GM12878 (cell line): ENCODE measurements at regions not wholly inside any gene's neighbourhood (a gene's known extent, or its start where the extent isn't known, plus 50 kb on each side); places are given as distances from the start of the nearest gene placed in this dataset.

ENCODE experiments used
- ATAC-seq: fragments of 200-7000 bp; cut with Tn5 transposase; 3 replicates; pipeline ENCODE4 v1.9.1; 2020; ENCODE audit warnings: mild to moderate bottlenecking, moderate library complexity
- BruUV-seq: library from RNA; stranded (reverse); fragments of 400-500 nt; replicated peaks from 2 replicates; lab custom pipeline; 2021; lab: Mats Ljungman, UMichigan
- CTCF ChIA-PET: fragments of 300-600 bp; sonication (Branson Sonifier 250); formaldehyde crosslinking; extraction: SDS; loops from one replicate; lab custom pipeline; 2021; ENCODE audit warnings: inconsistent platforms; lab: Yijun Ruan, JAX
- POLR2A ChIA-PET: fragments of 350-600 bp; formaldehyde crosslinking; extraction: SDS; loops from one replicate; lab custom pipeline; 2021; ENCODE audit warnings: inconsistent platforms; lab: Charles Lee
- RAD21 ChIA-PET: fragments of 300-600 bp; sonication (Branson Sonifier 250); formaldehyde crosslinking; loops from one replicate; lab custom pipeline; 2023; ENCODE audit warnings: antibody characterized with exemption; ENCODE audit not compliant: unreplicated experiment; lab: Charles Lee
- SMC1A ChIA-PET: fragments of 300-600 bp; sonication (Branson Sonifier 250); formaldehyde crosslinking; loops from one replicate; lab custom pipeline; 2023; ENCODE audit not compliant: unreplicated experiment, uncharacterized antibody; lab: Charles Lee
- DNase-seq: peaks from one replicate; pipeline ENCODE4 v3.0.0-alpha.2; 2011; ENCODE audit warnings: low read depth, low spot score
- FAIRE-seq: peaks from 3 replicates; lab custom pipeline; 2011; peaks lifted over from hg19 to GRCh38; lab: Jason Lieb, UNC
- H2AFZ ChIP-seq: 2 replicates; pipeline ENCODE4 v1.6.0; 2011; ENCODE audit warnings: low read depth, low read length, control low read depth; ENCODE audit not compliant: control insufficient read depth
- H3K27ac ChIP-seq: 2 replicates; pipeline ENCODE4 v1.5.1; 2011; ENCODE audit warnings: control low read depth; ENCODE audit not compliant: control insufficient read depth, insufficient read depth
- H3K27me3 ChIP-seq, 2 experiments: replicated peaks in 1 of 2; 2 replicates each; pipeline versions ENCODE4 v1.6.0 to v1.6.1; 2011; ENCODE audit warnings: low read length in 1 of 2; ENCODE audit not compliant: control insufficient read depth in 2 of 2, insufficient read depth in 2 of 2
- H3K36me3 ChIP-seq, 2 experiments: 2 replicates each; pipeline ENCODE4 v1.5.1; 2011; ENCODE audit warnings: low read length in 1 of 2; ENCODE audit not compliant: control insufficient read depth in 2 of 2, insufficient read depth in 2 of 2
- H3K4me1 ChIP-seq: 2 replicates; pipeline ENCODE4 v1.6.1; 2011; ENCODE audit warnings: mild to moderate bottlenecking, low read length, moderate library complexity, mixed read lengths; ENCODE audit not compliant: control insufficient read depth, insufficient read depth
- H3K4me2 ChIP-seq: 2 replicates; pipeline ENCODE4 v1.6.0; 2011; ENCODE audit warnings: control low read depth; ENCODE audit not compliant: control insufficient read depth, insufficient read depth
- H3K4me3 ChIP-seq: fragments of 200-600 bp; sonication (generic); 2 replicates; pipeline ENCODE4 v1.5.1; 2016
- H3K79me2 ChIP-seq: 2 replicates; pipeline ENCODE4 v1.6.0; 2011; ENCODE audit warnings: low read length; ENCODE audit not compliant: control insufficient read depth, insufficient read depth
- H3K9ac ChIP-seq: 2 replicates; pipeline ENCODE4 v1.8.0; 2011; ENCODE audit warnings: low read length, control low read depth, mixed read lengths; ENCODE audit not compliant: control insufficient read depth, insufficient read depth
- H3K9me3 ChIP-seq: replicated peaks from 3 replicates; pipeline ENCODE4 v1.5.1; 2011; ENCODE audit warnings: mild to moderate bottlenecking, low read length; ENCODE audit not compliant: control insufficient read depth, insufficient read depth
- H4K20me1 ChIP-seq: 2 replicates; pipeline ENCODE4 v1.6.0; 2011; ENCODE audit not compliant: control insufficient read depth, insufficient read depth
- CBFB ChIP-seq: IDR thresholded peaks from 2 replicates; pipeline ENCODE4 v1.6.1; 2016; ENCODE audit warnings: antibody characterized with exemption, low read depth
- CHD2 ChIP-seq: IDR thresholded peaks from 2 replicates; pipeline ENCODE4 v1.6.1; 2011; ENCODE audit warnings: low read depth, low read length, improper control_type of control experiment, borderline replicate concordance
- CUX1 ChIP-seq: IDR thresholded peaks from 2 replicates; pipeline ENCODE4 v1.6.1; 2012; ENCODE audit warnings: improper control_type of control experiment, low read depth, low read length; ENCODE audit not compliant: insufficient replicate concordance
- HSF1 ChIP-seq: fragments of 150-350 bp; IDR thresholded peaks from 2 replicates; pipeline ENCODE4 v1.6.1; 2014; ENCODE audit warnings: mild to moderate bottlenecking, low read depth, low read length
- NR2C1 ChIP-seq: fragments of 450-650 bp; IDR thresholded peaks from 2 replicates; pipeline ENCODE4 v1.6.1; 2017; ENCODE audit warnings: antibody characterized with exemption, mild to moderate bottlenecking, moderate library complexity
- NR2F1 ChIP-seq: fragments of 450-650 bp; conservative IDR thresholded peaks from 2 replicates; pipeline ENCODE4 v1.6.1; 2017; ENCODE audit warnings: mild to moderate bottlenecking
- RELA ChIP-seq: fragments of 450-650 bp; IDR thresholded peaks from 2 replicates; pipeline ENCODE4 v1.8.0; 2014; ENCODE audit warnings: borderline replicate concordance; ENCODE audit not compliant: partially characterized antibody
- SMAD5 ChIP-seq: IDR thresholded peaks from 2 replicates; pipeline ENCODE4 v1.6.1; 2016; ENCODE audit warnings: antibody characterized with exemption, low read depth
- SRF ChIP-seq, 2 experiments: IDR thresholded peaks; 2 replicates each; pipeline ENCODE4 v1.6.1; 2011; ENCODE audit warnings: low read depth in 2 of 2, low read length in 2 of 2, mild to moderate bottlenecking in 1 of 2, moderate library complexity in 1 of 2
- TCF12 ChIP-seq: IDR thresholded peaks from 2 replicates; pipeline ENCODE4 v1.6.1; 2011; ENCODE audit warnings: low read depth, mild to moderate bottlenecking, low read length
- ZBTB40 ChIP-seq: fragments of 450-650 bp; IDR thresholded peaks from 2 replicates; pipeline ENCODE4 v1.6.1; 2016; ENCODE audit warnings: mild to moderate bottlenecking, moderate library complexity, borderline replicate concordance
- WGBS: methylation state at CpG from one replicate; pipeline ENCODE4 v1.1.6; 2016; ENCODE audit warnings: low lambda C conversion rate; ENCODE audit not compliant: insufficient replicate concordance, insufficient coverage; ENCODE audit errors: missing lambda C conversion rate; 5-methylcytosine and 5-hydroxymethylcytosine counted together
- in situ Hi-C: fragments of 300-500 bp; cut with MboI; formaldehyde crosslinking; loops from 9 replicates; pipeline ENCODE4 v1.14.3; 2018; ENCODE audit warnings: mixed read lengths
- intact Hi-C: fragments of 100-400 bp; cut with micrococcal nuclease; formaldehyde crosslinking; loops from one replicate; pipeline ENCODE4 v1.14.2; 2022; ENCODE audit not compliant: unreplicated experiment

GRCh38 chr14:45381091-45381490 lies 128.1 kb upstream of the MIS18BP1 start:
- H3K9ac ChIP-seq: no peak overlapping the region
- POLR2A ChIA-PET: no interaction called here
- in situ Hi-C loops: no loop called here
- H3K4me2 ChIP-seq: no peak overlapping the region
- CTCF ChIA-PET: no interaction called here
- H3K79me2 ChIP-seq: no peaks in the 10 kb centered on the region
- no peaks in the 10 kb centered on the region for H3K36me3 ChIP-seq
- H3K27ac ChIP-seq: no peak overlapping the region
- 3% methylated on average over 2 of the region's 2 CpGs for WGBS
- ATAC-seq (no peak), DNase-seq (no peak), FAIRE-seq (no peak)
- no peaks in the 10 kb centered on the region for H3K4me1 ChIP-seq
- no peaks in the 10 kb centered on the region for H3K9me3 ChIP-seq
- SMC1A ChIA-PET: no interaction called here
- no peak for TF ChIP-seq TCF12
- TF ChIP-seq CUX1: no peak
- TF ChIP-seq HSF1: no peak
- TF ChIP-seq SRF (IDR thresholded peaks at IDR 0.05; ENCODE audit: low read depth in 2 of 2, low read length in 2 of 2): no peak
- no peak for TF ChIP-seq RELA
- TF ChIP-seq CHD2: no peak
- no peak for TF ChIP-seq NR2C1
- TF ChIP-seq SMAD5: no peak
- TF ChIP-seq CBFB: no peak
- TF ChIP-seq ZBTB40: no peak
- TF ChIP-seq NR2F1: no peak
- H3K27me3 ChIP-seq: no peaks in the 10 kb centered on the region
- H4K20me1 ChIP-seq: no peaks in the 10 kb centered on the region
- intact Hi-C loops: no loop called here
- H3K4me3 ChIP-seq: no peak overlapping the region
- no TSS peak for BruUV-seq
- no peak overlapping the region for H2AFZ ChIP-seq
- RAD21 ChIA-PET: no interaction called here
